ENCODE measurements at regions not wholly inside any gene's neighbourhood (a gene's known extent, or its start where the extent isn't known, plus 50 kb on each side); places are given as distances from the start of the nearest gene placed in this dataset.

DNA sequence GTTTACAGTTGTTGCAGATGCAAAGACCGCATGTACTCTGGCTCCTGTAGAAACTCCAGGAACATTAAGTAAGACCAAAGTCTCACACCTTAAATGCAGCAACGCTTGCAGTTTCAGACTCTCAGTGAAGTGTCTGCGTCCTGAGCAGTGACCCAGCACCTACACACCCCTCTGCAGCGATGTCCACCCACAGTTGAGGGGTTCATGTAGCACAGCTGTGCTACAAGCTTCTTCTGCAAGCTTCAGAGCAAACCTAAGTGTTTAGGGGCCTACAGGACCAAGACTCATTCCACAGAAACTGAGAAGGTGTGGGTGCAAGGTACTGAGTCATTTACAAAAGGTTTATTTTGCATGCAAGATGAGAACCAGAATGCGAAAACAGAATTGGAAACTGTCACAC, 191.0 kb downstream of the IRX2 start:
- no peak for TF ChIP-seq POLR2A (IDR thresholded peaks at IDR 0.05)
- TF ChIP-seq CTCF (IDR thresholded peaks at IDR 0.05 in 4 of 5, conservative IDR thresholded peaks at IDR 0.05 in 1 of 5), result no peak
